ENCODE measurements at regions not wholly inside any gene's neighbourhood (a gene's known extent, or its start where the extent isn't known, plus 50 kb on each side); places are given as distances from the start of the nearest gene placed in this dataset.
A peak's percentile ranks its signal among the peaks of the same experiment; 100 is the strongest.
"Not testable (repeated sequence)": the region's sequence is repeated elsewhere in the genome, so short reads cannot be mapped to it uniquely, and the experiment has no call there.

GRCh38 chr2:239817468-239818031 is 207.6 kb downstream of the NDUFA10 start:
- not testable (repeated sequence) for DNase-seq

DNA sequence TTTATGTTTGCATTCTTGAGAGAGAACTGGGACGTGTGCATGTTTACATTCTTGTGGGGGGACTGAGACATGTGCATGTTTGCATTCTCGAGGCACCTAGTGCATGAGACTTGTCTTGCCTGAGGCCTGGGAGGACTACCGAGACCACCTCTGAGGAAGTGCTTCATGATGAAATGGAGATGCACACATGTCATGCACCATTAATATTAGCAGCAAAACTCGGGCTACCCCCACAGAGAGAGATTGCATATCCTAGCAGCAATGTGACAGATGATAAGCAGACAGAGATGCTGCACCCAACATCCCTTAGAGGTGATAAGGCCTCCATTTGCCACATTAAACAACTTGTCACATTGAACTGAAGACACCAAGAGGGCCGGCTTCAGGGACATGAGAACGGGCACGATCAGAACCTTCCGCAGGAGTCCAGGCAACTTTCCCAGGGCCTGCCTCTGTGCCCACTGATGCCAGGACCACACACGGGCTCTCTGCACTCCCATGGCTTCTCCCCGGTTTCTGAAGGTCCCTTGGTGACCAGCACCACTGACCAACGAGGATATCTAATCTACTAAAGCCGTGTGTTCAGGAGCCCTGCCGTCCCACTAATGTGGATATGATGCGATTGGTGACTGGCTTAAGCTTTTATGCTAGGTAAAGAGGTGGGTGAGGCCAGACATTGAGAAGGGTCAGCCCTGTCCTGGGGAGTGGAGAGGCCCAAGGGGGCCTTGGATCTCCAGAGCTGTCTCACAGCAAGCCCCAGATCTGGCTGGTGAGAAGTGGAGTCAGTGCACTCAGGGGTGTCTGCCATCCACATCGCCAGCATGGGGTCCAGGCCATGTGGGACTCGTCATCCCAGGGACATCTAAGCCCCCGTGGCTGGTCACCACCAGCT is 208.3 kb downstream of the NDUFA10 start:
- DNase-seq = peak; percentile 64

GRCh38 chr2:239815671-239816070 is 209.5 kb downstream of the NDUFA10 start:
- no peak for DNase-seq

- no peak for DNase-seq
Observed at GRCh38 chr2:239814861-239815601, 210.1 kb downstream of the NDUFA10 start.

DNA sequence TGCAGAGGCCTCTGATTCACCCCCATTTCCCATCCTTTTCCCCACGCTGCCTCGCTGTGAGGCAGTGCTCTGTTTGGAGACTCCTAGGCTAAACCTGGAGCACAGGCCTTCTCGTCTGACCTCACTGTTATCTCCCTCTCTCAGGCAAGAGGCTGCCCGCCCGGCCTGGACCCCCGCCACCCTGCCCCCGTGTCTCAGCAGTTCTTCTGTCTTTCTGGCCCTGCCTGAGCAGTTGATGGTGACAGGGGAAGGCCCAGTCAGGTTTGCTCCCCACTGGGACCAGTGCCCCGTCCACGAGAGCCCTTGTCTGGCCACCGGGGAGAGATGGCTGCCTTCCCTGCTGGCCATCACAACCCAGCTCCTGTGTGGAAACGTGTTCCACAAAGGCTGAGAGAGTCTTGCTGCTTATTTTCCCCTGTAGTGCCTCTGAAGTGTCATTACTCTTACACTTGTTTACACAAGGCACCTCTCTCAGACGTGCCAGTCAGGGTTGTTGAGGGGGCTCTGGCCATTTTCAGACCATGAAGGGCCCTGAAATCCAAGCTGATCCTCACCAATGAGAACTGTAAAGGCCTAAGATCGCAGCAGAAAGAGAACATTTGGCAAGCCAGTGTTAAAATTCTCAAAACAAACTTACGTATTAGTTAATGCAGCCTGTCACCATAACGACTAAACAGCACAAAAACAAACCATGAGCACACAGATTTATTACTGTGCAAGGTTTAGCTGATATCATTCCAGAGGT is 210.9 kb downstream of the NDUFA10 start:
- DNase-seq = no peak

- DNase-seq = no peak
Observed at GRCh38 chr2:239813261-239814115, 211.7 kb downstream of the NDUFA10 start.

DNA sequence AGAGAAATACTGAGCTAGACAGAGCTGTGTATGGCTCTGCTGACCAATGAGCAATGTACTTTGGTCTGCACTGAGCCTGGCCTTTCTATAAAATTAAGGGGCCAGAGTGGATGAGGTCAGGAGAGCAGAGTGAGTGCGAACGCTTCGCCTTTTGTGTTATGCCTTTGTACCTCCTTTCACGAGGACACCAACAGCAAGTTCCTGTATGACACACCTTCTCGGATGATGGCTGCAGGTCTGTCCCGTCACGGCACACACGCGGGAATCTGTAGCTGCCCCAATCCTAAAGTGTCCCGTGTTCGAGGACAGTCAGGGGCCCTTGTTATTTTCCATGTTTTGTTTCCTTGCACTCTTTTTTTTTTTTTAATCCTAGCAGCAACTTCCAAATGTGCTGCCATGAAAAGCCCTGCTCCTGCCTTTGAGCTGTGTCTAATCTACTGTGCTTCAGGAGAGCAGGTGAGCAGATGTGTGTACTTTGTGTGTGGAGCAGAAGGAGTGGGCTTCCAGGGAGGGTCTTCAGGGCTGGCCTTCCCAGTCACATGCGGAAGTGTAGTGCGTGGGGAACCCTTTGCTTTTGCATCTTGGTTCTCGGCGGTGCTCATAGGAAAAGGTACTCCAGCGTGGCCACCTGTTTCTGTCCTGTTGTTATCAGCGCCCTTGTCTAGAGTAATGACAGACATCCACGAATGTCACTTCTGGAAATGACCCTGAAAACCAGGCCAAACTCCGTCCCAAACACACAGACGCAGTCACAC is 213.2 kb downstream of the NDUFA10 start:
- DNase-seq = no peak

- DNase-seq = no peak
Observed at GRCh38 chr2:239811111-239811781, 213.9 kb downstream of the NDUFA10 start.

DNA sequence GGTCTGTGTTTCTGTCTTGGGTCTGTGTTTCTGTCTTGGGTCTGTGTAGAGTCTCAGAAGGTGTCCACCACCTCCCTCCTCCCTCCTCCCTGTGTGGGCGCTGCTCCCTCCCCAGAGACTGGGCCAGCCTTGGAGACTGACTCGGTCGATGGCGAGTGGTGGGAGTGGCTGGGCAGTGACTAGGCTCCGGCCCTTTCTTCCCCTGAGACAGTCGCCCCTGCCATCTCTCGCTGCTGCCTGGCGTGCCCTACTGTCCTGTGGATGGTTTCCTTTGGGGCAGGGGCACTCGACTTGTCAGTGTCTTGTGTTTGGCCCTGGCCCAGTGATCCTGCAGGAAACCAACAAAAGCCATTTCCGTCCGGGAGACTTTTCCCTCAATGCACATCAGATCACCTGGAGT is 215.8 kb downstream of the NDUFA10 start:
- DNase-seq = no peak

DNA sequence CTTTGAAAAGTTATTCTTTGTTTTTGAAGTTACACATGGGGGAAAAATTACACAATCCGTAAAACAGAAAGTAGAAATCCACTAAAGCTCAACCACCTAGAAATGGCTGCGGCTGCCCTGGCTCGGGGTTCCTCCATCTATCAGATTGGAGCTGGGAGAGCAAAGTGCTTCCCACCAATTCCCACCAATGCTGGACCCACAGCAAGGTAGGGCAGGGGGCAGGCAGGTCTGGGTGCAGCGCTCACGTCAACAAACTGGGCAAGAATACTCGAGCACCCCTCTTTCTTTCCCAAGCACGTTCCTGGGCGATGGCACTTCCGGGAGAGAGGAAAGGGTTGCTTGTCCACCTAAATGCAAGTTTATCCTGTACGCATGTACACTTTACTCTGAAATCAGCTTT is 217.6 kb downstream of the NDUFA10 start:
- no peak for DNase-seq

GRCh38 chr2:239806758-239807434 is 218.2 kb downstream of the NDUFA10 start:
- no peak for DNase-seq

DNA sequence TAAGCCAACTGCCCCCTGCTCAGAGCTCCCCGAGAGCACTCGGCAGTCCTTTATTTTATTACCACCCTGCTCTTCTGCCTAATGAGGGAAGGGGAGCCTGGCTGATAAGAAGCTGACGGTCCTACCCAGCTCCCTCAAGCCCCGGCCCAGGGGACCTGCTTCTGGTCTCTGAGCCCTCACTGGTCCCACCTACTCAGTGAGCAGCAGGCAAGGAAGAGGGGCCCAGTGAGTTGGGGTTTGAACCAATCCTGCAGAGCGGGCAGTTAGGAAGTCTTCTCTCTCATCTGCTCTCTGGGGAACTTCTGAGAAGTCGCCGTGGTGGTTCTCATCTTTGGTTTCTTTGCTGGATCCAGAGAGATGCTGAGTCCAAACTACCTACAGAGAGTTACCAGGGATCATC is 218.9 kb downstream of the NDUFA10 start:
- no peak for DNase-seq

GRCh38 chr2:239805414-239805813 is 219.7 kb downstream of the NDUFA10 start:
- DNase-seq = no peak

GRCh38 chr2:239805043-239805329 is 220.2 kb downstream of the NDUFA10 start:
- no peak for DNase-seq

GRCh38 chr2:239804161-239805042 is 220.7 kb downstream of the NDUFA10 start:
- DNase-seq = no peak

- DNase-seq = no peak
Observed at GRCh38 chr2:239803766-239804115, 221.4 kb downstream of the NDUFA10 start.

DNA sequence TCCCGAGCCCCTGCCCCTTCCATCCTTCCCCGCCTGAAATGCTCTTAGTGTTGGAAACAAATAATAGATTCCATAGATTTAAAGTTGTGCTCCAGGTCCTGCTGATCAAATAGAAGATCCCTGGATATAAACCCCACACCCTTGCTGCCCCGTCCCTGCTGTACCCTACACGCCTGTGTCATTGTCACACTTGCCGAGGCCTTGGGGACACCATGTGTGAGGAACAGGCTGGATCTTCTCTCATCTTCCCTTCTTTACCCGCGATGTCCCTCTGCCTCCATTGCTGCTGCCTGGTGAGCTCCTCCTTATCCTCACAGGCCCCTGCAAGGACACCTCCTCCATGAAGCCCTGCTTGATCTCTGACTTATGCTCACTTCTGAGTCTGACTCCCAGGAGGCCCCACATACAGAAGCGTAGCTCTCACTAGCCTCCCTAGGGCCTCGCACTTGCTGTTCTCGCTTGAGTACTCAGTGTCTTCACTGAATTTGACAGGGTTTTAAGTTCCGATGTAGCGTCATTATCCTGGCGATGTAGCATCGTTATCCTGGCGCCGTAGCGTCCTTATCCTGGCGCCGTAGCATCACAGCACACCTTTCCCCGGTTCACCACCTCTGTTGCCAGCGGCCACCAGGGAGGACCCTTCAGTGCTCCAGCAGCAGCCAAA is 221.9 kb downstream of the NDUFA10 start:
- DNase-seq = no peak

DNA sequence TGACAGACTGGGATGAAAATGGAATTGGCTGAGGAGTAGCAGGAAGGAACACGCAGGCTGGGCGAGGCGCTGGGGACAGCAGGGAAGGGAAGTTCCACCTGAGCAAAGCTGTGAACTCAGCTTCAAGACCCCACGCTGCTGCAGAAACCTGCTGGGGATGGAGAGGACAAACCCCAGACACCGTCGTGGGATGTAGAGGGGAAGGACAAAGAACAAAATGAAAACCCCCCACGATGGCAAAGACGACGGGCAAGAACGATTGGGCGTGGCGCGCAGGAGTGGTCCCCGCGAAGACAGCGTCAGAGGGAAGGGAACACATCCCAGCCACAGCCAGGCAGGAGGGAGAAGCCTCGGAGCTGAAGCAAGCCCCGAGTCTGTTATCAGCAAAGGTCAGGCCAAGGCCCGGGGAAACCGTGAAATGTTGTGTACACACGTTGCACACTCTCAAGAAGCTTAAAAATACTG is 222.9 kb downstream of the NDUFA10 start:
- no peak for DNase-seq
